GM20000 (cell line): ENCODE measurements at regions not wholly inside any gene's neighbourhood (a gene's known extent, or its start where the extent isn't known, plus 50 kb on each side); places are given as distances from the start of the nearest gene placed in this dataset.

Experiments
- DNase-seq: peaks from one replicate; pipeline ENCODE4 v3.0.0; 2012; ENCODE audit warnings: low spot score
- TF ChIP-seq, protein P1 (sequence below): IDR thresholded peaks from 2 replicates; pipeline ENCODE4 v1.5.1; 2012; ENCODE audit warnings: mild to moderate bottlenecking, control low read depth; ENCODE audit errors: extremely low read depth, missing control alignments

DNA sequence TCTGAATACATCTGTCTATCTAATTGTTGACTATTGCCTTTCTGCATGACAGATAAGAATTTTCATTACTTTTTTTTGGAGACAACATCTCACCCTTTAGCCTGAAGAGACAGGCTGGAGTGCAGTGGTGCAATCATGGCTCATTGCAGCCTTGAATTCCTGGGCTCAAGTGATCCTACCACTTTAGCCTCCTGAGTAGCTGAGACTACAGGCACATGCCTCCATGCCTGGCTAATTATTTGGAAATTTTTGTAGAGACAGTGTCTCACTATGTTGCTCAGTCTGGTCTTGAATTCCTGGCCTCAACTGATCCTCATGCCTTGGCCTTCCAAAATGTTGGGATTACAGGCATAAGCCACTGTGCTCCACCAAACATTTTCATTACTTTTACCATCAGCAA lies 99.8 kb upstream of the ELAC2 start:
- TF ChIP-seq, protein P1, sequence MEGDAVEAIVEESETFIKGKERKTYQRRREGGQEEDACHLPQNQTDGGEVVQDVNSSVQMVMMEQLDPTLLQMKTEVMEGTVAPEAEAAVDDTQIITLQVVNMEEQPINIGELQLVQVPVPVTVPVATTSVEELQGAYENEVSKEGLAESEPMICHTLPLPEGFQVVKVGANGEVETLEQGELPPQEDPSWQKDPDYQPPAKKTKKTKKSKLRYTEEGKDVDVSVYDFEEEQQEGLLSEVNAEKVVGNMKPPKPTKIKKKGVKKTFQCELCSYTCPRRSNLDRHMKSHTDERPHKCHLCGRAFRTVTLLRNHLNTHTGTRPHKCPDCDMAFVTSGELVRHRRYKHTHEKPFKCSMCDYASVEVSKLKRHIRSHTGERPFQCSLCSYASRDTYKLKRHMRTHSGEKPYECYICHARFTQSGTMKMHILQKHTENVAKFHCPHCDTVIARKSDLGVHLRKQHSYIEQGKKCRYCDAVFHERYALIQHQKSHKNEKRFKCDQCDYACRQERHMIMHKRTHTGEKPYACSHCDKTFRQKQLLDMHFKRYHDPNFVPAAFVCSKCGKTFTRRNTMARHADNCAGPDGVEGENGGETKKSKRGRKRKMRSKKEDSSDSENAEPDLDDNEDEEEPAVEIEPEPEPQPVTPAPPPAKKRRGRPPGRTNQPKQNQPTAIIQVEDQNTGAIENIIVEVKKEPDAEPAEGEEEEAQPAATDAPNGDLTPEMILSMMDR: no peak
- DNase-seq: no peak

DNA sequence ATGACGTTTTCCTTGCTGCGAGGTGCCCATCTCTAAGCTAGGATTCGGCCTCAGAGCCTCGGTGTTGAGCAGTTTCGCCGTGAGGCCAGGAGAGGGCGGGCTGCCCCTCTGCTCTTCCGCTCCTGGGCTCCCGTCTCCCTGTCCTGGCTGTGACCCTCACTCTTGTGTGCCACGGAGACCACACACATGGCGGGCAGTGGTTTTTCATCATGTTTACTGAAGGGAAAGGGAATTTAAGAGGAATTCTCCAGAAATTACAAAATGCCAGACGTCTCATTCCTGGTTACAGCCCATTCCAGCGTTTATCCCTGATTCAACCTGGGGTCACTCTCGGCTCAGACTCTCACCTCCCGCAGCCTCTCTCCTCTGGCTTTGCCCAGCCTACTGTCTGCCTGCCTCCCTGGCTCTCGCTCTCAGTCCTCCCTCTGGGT lies 96.8 kb upstream of the ELAC2 start:
- DNase-seq: peak; percentile 44
- TF ChIP-seq, protein P1: peak; percentile 21

DNA sequence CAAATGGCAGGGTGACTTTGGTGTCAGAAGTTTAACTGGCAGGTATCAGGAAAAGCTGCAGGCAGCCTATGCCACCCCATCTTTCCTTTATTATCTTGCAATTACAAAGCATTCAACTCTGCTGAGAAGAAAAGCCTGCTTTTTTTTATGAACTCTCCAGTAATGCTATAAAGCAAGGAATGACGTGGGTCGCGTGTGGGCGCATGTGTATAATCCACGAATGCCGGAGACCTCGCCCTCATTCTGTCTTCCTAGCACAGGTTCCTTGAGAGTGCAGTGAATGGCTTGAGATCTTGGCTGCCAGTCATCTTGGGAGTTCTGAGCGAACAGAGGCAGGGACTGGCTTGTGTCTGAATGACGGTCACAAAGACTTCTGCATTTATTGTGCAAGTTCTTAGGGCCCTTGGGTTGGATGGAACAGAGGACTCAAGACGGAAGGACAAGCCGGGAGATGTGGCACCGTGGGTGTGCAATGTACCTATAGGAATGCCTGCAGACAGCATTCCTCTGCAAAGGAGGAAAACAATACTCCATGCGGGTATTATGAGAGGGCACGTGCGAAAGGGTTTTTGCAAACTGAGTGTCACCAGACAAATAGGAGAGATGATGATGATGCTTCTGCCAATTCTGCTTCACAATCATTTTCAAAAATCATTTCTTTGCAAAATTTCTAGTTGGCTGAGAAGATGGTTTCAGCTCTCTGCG lies 96.1 kb upstream of the ELAC2 start:
- DNase-seq: no peak
- TF ChIP-seq, protein P1: no peak

DNA sequence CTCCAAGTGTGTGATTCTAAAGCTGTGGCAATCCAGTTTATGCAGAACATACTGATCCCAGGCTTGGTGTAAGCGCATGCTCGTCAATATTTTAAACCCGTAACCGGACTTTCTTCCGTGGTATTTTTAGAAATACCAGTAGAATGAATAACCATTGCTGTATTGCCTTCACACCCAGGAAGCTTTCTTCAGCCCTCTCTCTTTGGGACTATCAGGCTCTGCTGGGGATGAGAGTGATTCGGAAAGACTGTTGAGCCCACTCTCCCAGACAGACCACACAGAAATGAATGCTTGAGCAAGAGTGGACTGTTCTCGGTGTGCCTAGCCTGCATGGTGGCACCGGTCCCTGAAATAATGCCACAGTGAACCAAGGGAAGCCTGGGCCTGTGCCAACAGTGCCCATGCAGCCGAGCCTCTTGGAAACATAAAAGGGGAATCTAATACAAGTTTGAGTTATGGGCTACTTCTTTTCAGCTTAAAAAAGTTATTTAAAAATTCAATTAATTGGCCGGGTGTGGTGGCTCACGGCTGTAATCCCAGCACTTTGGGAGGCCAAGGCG lies 89.9 kb upstream of the ELAC2 start:
- TF ChIP-seq, protein P1: no peak
- no peak for DNase-seq

DNA sequence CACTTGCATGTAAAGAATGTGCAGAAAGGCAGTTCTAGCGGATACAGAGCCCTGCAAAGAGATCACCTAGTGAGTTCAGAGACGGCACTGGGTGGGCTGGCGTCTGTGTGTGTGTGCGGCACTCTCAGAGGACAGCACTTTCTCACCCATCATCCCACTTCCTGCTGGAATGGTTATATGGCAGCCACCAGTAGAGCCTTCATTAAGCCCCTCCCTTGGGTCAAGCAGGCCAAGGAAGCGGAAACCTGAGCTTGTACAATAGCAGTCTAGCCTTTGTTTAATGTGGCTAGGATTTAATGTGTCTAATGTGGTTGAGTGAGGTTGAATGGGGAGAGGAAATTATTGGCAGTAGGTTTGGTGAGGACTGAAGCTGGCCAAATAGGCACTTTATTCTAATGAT lies 88.3 kb upstream of the ELAC2 start:
- no peak for DNase-seq
- TF ChIP-seq, protein P1: no peak

DNA sequence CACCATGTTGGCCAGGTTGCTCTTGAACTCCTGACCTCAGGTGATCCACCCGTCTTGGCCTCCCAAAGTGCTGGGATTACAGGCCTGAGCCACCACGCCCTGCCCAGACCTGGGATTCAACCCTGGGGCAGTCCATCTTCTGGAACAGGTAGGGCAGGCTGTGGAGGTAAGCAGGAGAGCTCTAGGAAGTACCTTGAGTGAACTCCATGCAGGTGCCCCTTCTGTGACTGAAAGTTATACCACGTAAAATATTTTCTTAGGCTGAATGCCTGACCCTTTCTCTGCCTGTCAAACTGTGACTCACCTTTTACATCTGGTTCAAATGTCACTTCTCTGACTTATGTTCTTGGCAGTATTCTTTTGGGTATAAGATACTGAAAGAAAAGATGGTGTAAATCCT lies 86.7 kb upstream of the ELAC2 start:
- TF ChIP-seq, protein P1: no peak
- DNase-seq: no peak

DNA sequence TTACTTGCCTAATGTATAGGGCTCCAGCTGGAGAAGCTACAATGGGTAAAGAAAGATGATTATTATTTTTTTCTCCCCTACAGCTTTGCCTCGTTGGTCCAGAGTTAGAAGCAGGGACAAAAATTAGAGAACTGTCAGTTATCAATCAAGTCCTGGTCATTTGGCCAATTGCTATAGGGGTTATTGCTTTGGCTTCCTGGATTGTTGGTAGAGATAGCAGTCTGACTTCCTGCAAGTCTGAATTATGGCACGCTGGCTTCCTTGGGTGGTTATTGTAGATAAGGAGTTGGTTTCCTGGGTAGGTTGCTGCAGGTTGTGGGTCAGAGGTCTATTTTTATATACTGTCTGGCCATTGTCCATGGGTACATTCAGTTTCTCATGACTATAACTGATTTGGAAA lies 84.7 kb upstream of the ELAC2 start:
- TF ChIP-seq, protein P1: no peak
- no peak for DNase-seq
